ENCODE measurements at regions not wholly inside any gene's neighbourhood (a gene's known extent, or its start where the extent isn't known, plus 50 kb on each side); places are given as distances from the start of the nearest gene placed in this dataset.
"Not testable (repeated sequence)": the region's sequence is repeated elsewhere in the genome, so short reads cannot be mapped to it uniquely, and the experiment has no call there.

GRCh38 chr5:44756097-44756496 lies 52.6 kb upstream of the MRPS30 start:
- not testable (repeated sequence) for H3K9ac ChIP-seq (ENCODE audit: low read length); H3K79me1 ChIP-seq (replicated peaks; ENCODE audit: low read length, poor library complexity, severe bottlenecking); DNase-seq; H3K4me1 ChIP-seq (ENCODE audit: control insufficient read depth, insufficient read depth, low read depth, low read length); H3K23ac ChIP-seq (ENCODE audit: low read length in 2 of 2); H2BK5ac ChIP-seq (ENCODE audit: low read depth, low read length, poor library complexity, severe bottlenecking); H3K9me3 ChIP-seq (ENCODE audit: control insufficient read depth, low read length); H3K14ac ChIP-seq (ENCODE audit: low read length in 2 of 2); H2AFZ ChIP-seq (ENCODE audit: low read depth, low read length); H2BK120ac ChIP-seq (ENCODE audit: low read depth, low read length); H4K91ac ChIP-seq (ENCODE audit: low read length); H2BK15ac ChIP-seq (ENCODE audit: low read depth, poor library complexity, severe bottlenecking); H3K4me3 ChIP-seq (ENCODE audit: insufficient read depth in 1 of 2, low read depth in 1 of 2, low read length in 2 of 2); H2BK12ac ChIP-seq (ENCODE audit: low read length in 2 of 2); H2AK5ac ChIP-seq (ENCODE audit: low read length, severe bottlenecking); H4K8ac ChIP-seq (ENCODE audit: low read length); H3K27ac ChIP-seq (ENCODE audit: low read length, poor library complexity, severe bottlenecking); H3K36me3 ChIP-seq (ENCODE audit: control insufficient read depth in 1 of 2, insufficient read depth in 2 of 2, low read depth in 1 of 2, low read length in 2 of 2); H3K4me2 ChIP-seq (ENCODE audit: low read length, poor library complexity, severe bottlenecking); H3K4ac ChIP-seq (ENCODE audit: low read depth in 1 of 2, low read length in 2 of 2); H3K27me3 ChIP-seq (ENCODE audit: control insufficient read depth in 1 of 2, insufficient read depth in 1 of 2, low read length in 2 of 2); H3K18ac ChIP-seq (ENCODE audit: low read depth in 1 of 2, low read length in 2 of 2)
- 80% methylated on average over 11 of the region's 11 CpGs for WGBS

GRCh38 chr5:44747396-44747795 lies 61.4 kb upstream of the MRPS30 start:
- Histone ChIP-seq H3K18ac (ENCODE audit: low read depth in 1 of 2, low read length in 2 of 2) (no peak overlapping the region), H3K36me3 (ENCODE audit: control insufficient read depth in 1 of 2, insufficient read depth in 2 of 2, low read depth in 1 of 2, low read length in 2 of 2) (no peaks in the 10 kb centered on the region), H2BK5ac (ENCODE audit: low read depth, low read length, poor library complexity, severe bottlenecking) (no peak overlapping the region), H2BK12ac (ENCODE audit: low read length in 2 of 2) (no peak overlapping the region), H2BK120ac (ENCODE audit: low read depth, low read length) (no peak overlapping the region), H3K4me1 (ENCODE audit: control insufficient read depth, insufficient read depth, low read depth, low read length) (no peaks in the 10 kb centered on the region), H2BK15ac (ENCODE audit: low read depth, poor library complexity, severe bottlenecking) (no peak overlapping the region), H3K4me2 (ENCODE audit: low read length, poor library complexity, severe bottlenecking) (no peak overlapping the region), H3K27ac (ENCODE audit: low read length, poor library complexity, severe bottlenecking) (no peak overlapping the region), H3K79me1 (replicated peaks; ENCODE audit: low read length, poor library complexity, severe bottlenecking) (no peaks in the 10 kb centered on the region), H2AFZ (ENCODE audit: low read depth, low read length) (no peak overlapping the region), H3K14ac (ENCODE audit: low read length in 2 of 2) (no peak overlapping the region), H2AK5ac (ENCODE audit: low read length, severe bottlenecking) (no peak overlapping the region), H4K91ac (ENCODE audit: low read length) (no peak overlapping the region), H3K4ac (ENCODE audit: low read depth in 1 of 2, low read length in 2 of 2) (no peak overlapping the region), H3K23ac (ENCODE audit: low read length in 2 of 2) (no peak overlapping the region), H3K4me3 (ENCODE audit: insufficient read depth in 1 of 2, low read depth in 1 of 2, low read length in 2 of 2) (no peak overlapping the region), H3K27me3 (ENCODE audit: control insufficient read depth in 1 of 2, insufficient read depth in 1 of 2, low read length in 2 of 2) (no peaks in the 10 kb centered on the region), H3K9ac (ENCODE audit: low read length) (no peak overlapping the region), H3K9me3 (ENCODE audit: control insufficient read depth, low read length) (no peaks in the 10 kb centered on the region), H4K8ac (ENCODE audit: low read length) (no peak overlapping the region)
- DNase-seq, result no peak
- 67% methylated on average over 1 of the region's 1 CpG for WGBS

- H2AFZ ChIP-seq (ENCODE audit: low read depth, low read length), result no peak overlapping the region
- H3K4ac ChIP-seq (ENCODE audit: low read depth in 1 of 2, low read length in 2 of 2), result no peak overlapping the region
- no peak overlapping the region for H3K23ac ChIP-seq (ENCODE audit: low read length in 2 of 2)
- H3K27me3 ChIP-seq (ENCODE audit: control insufficient read depth in 1 of 2, insufficient read depth in 1 of 2, low read length in 2 of 2), result no peaks in the 10 kb centered on the region
- no peak overlapping the region for H2BK120ac ChIP-seq (ENCODE audit: low read depth, low read length)
- no peak overlapping the region for H2AK5ac ChIP-seq (ENCODE audit: low read length, severe bottlenecking)
- no peak overlapping the region for H3K27ac ChIP-seq (ENCODE audit: low read length, poor library complexity, severe bottlenecking)
- no peak overlapping the region for H2BK12ac ChIP-seq (ENCODE audit: low read length in 2 of 2)
- H3K18ac ChIP-seq (ENCODE audit: low read depth in 1 of 2, low read length in 2 of 2), result no peak overlapping the region
- no peaks in the 10 kb centered on the region for H3K36me3 ChIP-seq (ENCODE audit: control insufficient read depth in 1 of 2, insufficient read depth in 2 of 2, low read depth in 1 of 2, low read length in 2 of 2)
- no peaks in the 10 kb centered on the region for H3K4me1 ChIP-seq (ENCODE audit: control insufficient read depth, insufficient read depth, low read depth, low read length)
- DNase-seq, result no peak
- H2BK5ac ChIP-seq (ENCODE audit: low read depth, low read length, poor library complexity, severe bottlenecking), result no peak overlapping the region
- no peaks in the 10 kb centered on the region for H3K79me1 ChIP-seq (replicated peaks; ENCODE audit: low read length, poor library complexity, severe bottlenecking)
- no peak overlapping the region for H3K9ac ChIP-seq (ENCODE audit: low read length)
- no peak overlapping the region for H3K14ac ChIP-seq (ENCODE audit: low read length in 2 of 2)
- H2BK15ac ChIP-seq (ENCODE audit: low read depth, poor library complexity, severe bottlenecking), result no peak overlapping the region
- H3K4me3 ChIP-seq (ENCODE audit: insufficient read depth in 1 of 2, low read depth in 1 of 2, low read length in 2 of 2), result no peak overlapping the region
- H4K91ac ChIP-seq (ENCODE audit: low read length), result no peak overlapping the region
- H4K8ac ChIP-seq (ENCODE audit: low read length), result no peak overlapping the region
- H3K4me2 ChIP-seq (ENCODE audit: low read length, poor library complexity, severe bottlenecking), result no peak overlapping the region
- no peaks in the 10 kb centered on the region for H3K9me3 ChIP-seq (ENCODE audit: control insufficient read depth, low read length)
Observed at GRCh38 chr5:44740660-44741059, 68.1 kb upstream of the MRPS30 start.

- H4K8ac ChIP-seq (ENCODE audit: low read length), result no peak overlapping the region
- no peaks in the 10 kb centered on the region for H3K27me3 ChIP-seq (ENCODE audit: control insufficient read depth in 1 of 2, insufficient read depth in 1 of 2, low read length in 2 of 2)
- H2BK15ac ChIP-seq (ENCODE audit: low read depth, poor library complexity, severe bottlenecking), result no peak overlapping the region
- H3K4me3 ChIP-seq (ENCODE audit: insufficient read depth in 1 of 2, low read depth in 1 of 2, low read length in 2 of 2), result no peak overlapping the region
- H3K4me1 ChIP-seq (ENCODE audit: control insufficient read depth, insufficient read depth, low read depth, low read length), result no peaks in the 10 kb centered on the region
- H3K79me1 ChIP-seq (replicated peaks; ENCODE audit: low read length, poor library complexity, severe bottlenecking), result no peaks in the 10 kb centered on the region
- no peak overlapping the region for H3K23ac ChIP-seq (ENCODE audit: low read length in 2 of 2)
- H3K4ac ChIP-seq (ENCODE audit: low read depth in 1 of 2, low read length in 2 of 2), result no peak overlapping the region
- no peak overlapping the region for H3K14ac ChIP-seq (ENCODE audit: low read length in 2 of 2)
- H2BK12ac ChIP-seq (ENCODE audit: low read length in 2 of 2), result no peak overlapping the region
- H2BK5ac ChIP-seq (ENCODE audit: low read depth, low read length, poor library complexity, severe bottlenecking), result no peak overlapping the region
- no peak overlapping the region for H4K91ac ChIP-seq (ENCODE audit: low read length)
- no peak overlapping the region for H3K18ac ChIP-seq (ENCODE audit: low read depth in 1 of 2, low read length in 2 of 2)
- WGBS, result no CpG with 5 or more reads among the region's 1 CpG
- no peak overlapping the region for H2AK5ac ChIP-seq (ENCODE audit: low read length, severe bottlenecking)
- no peak overlapping the region for H2AFZ ChIP-seq (ENCODE audit: low read depth, low read length)
- no peak overlapping the region for H3K9ac ChIP-seq (ENCODE audit: low read length)
- peaks cover 3% of the 10 kb centered on the region for H3K9me3 ChIP-seq (ENCODE audit: control insufficient read depth, low read length)
- DNase-seq, result no peak
- no peak overlapping the region for H3K27ac ChIP-seq (ENCODE audit: low read length, poor library complexity, severe bottlenecking)
- H2BK120ac ChIP-seq (ENCODE audit: low read depth, low read length), result no peak overlapping the region
- H3K36me3 ChIP-seq (ENCODE audit: control insufficient read depth in 1 of 2, insufficient read depth in 2 of 2, low read depth in 1 of 2, low read length in 2 of 2), result no peaks in the 10 kb centered on the region
- H3K4me2 ChIP-seq (ENCODE audit: low read length, poor library complexity, severe bottlenecking), result no peak overlapping the region
Observed at GRCh38 chr5:44729536-44729935, 79.2 kb upstream of the MRPS30 start.

All from mesenchymal stem cell (in vitro differentiated cells and primary cell).